SIG-M5 treated with dmso at 0.1 percent for 504 hours (cell line): ENCODE measurements at regions not wholly inside any gene's neighbourhood (a gene's known extent, or its start where the extent isn't known, plus 50 kb on each side); places are given as distances from the start of the nearest gene placed in this dataset.

Experiments used
- DNase-seq: peaks from one replicate; lab custom pipeline; 2025; ENCODE audit not compliant: unreplicated experiment; lab: John Stamatoyannopoulos, UW

GRCh38 chr16:73213732-73214455, 166.0 kb upstream of the ZFHX3 start:
- DNase-seq, result no peak

- no peak for DNase-seq
Measured at GRCh38 chr16:73212431-73212830, 164.5 kb upstream of the ZFHX3 start.

GRCh38 chr16:73210686-73211085, 162.8 kb upstream of the ZFHX3 start:
- no peak for DNase-seq

GRCh38 chr16:73210084-73210483, 162.2 kb upstream of the ZFHX3 start:
- DNase-seq, result no peak

GRCh38 chr16:73209190-73209589, 161.3 kb upstream of the ZFHX3 start:
- DNase-seq, result no peak

GRCh38 chr16:73206151-73206707, 158.3 kb upstream of the ZFHX3 start:
- DNase-seq, result no peak

- DNase-seq, result no peak
Measured at GRCh38 chr16:73205153-73205886, 157.4 kb upstream of the ZFHX3 start.

GRCh38 chr16:73204359-73205152, 156.6 kb upstream of the ZFHX3 start:
- DNase-seq, result no peak

- no peak for DNase-seq
Measured at GRCh38 chr16:73202161-73202729, 154.3 kb upstream of the ZFHX3 start.

GRCh38 chr16:73199214-73199613, 151.3 kb upstream of the ZFHX3 start:
- DNase-seq, result no peak

GRCh38 chr16:73198481-73198880, 150.6 kb upstream of the ZFHX3 start:
- no peak for DNase-seq

GRCh38 chr16:73197598-73197997, 149.7 kb upstream of the ZFHX3 start:
- DNase-seq, result no peak

GRCh38 chr16:73196670-73197069, 148.7 kb upstream of the ZFHX3 start:
- DNase-seq, result peak; percentile 36

- no peak for DNase-seq
Measured at GRCh38 chr16:73193464-73193863, 145.5 kb upstream of the ZFHX3 start.

GRCh38 chr16:73192232-73192894, 144.4 kb upstream of the ZFHX3 start:
- no peak for DNase-seq

GRCh38 chr16:73191660-73192046, 143.7 kb upstream of the ZFHX3 start:
- no peak for DNase-seq

- DNase-seq, result no peak
Measured at GRCh38 chr16:73190688-73191659, 143.0 kb upstream of the ZFHX3 start.

- no peak for DNase-seq
Measured at GRCh38 chr16:73190256-73190655, 142.3 kb upstream of the ZFHX3 start.

- DNase-seq, result no peak
Measured at GRCh38 chr16:73189136-73189535, 141.2 kb upstream of the ZFHX3 start.
